ENCODE measurements at regions not wholly inside any gene's neighbourhood (a gene's known extent, or its start where the extent isn't known, plus 50 kb on each side); places are given as distances from the start of the nearest gene placed in this dataset.

- H2AFZ ChIP-seq = no peak overlapping the region
- H4K20me1 ChIP-seq (ENCODE audit: insufficient read depth) = no peaks in the 10 kb centered on the region
- TF ChIP-seq EZH2 (IDR thresholded peaks at IDR 0.05; ENCODE audit: low read depth) (no peak), CTCF (conservative IDR thresholded peaks at IDR 0.05) (no peak)
- no peaks in the 10 kb centered on the region for H3K4me1 ChIP-seq (replicated peaks; ENCODE audit: insufficient read depth)
- no peaks in the 10 kb centered on the region for H3K27me3 ChIP-seq (ENCODE audit: insufficient read depth, low read depth)
- intact Hi-C loops (cut with micrococcal nuclease; ENCODE audit: unreplicated experiment) = no loop called here
- CTCF ChIA-PET = no interaction called here
- no peak for DNase-seq
- H3K4me2 ChIP-seq = no peak overlapping the region
- no peak overlapping the region for H3K4me3 ChIP-seq
- no peaks in the 10 kb centered on the region for H3K9me2 ChIP-seq (ENCODE audit: insufficient read depth)
- H3F3A ChIP-seq (ENCODE audit: insufficient read depth, low read depth) = no peaks in the 10 kb centered on the region
- H3K27ac ChIP-seq = no peak overlapping the region
- no TSS peak for BruUV-seq (replicated peaks)
- no peaks in the 10 kb centered on the region for H3K36me3 ChIP-seq (ENCODE audit: low read depth)
- POLR2A ChIA-PET (ENCODE audit: unreplicated experiment) = no interaction called here
- no peaks in the 10 kb centered on the region for H3K79me2 ChIP-seq (ENCODE audit: low read depth)
- no peaks in the 10 kb centered on the region for H3K9me3 ChIP-seq (ENCODE audit: insufficient read depth, low read depth)
Measured at GRCh38 chr4:136554033-136554432, 978.3 kb downstream of the PCDH18 start.

- no peaks in the 10 kb centered on the region for H4K20me1 ChIP-seq (ENCODE audit: insufficient read depth)
- no TSS peak for BruUV-seq (replicated peaks)
- no peaks in the 10 kb centered on the region for H3K9me2 ChIP-seq (ENCODE audit: insufficient read depth)
- DNase-seq = no peak
- no peak overlapping the region for H3K4me2 ChIP-seq
- H3K27ac ChIP-seq = no peak overlapping the region
- ChIA-PET CTCF (no interaction called here), POLR2A (ENCODE audit: unreplicated experiment) (no interaction called here)
- H2AFZ ChIP-seq = no peak overlapping the region
- no peaks in the 10 kb centered on the region for H3K79me2 ChIP-seq (ENCODE audit: low read depth)
- H3K4me1 ChIP-seq (replicated peaks; ENCODE audit: insufficient read depth) = no peaks in the 10 kb centered on the region
- H3K27me3 ChIP-seq (ENCODE audit: insufficient read depth, low read depth) = no peaks in the 10 kb centered on the region
- intact Hi-C loops (cut with micrococcal nuclease; ENCODE audit: unreplicated experiment) = no loop called here
- no peaks in the 10 kb centered on the region for H3F3A ChIP-seq (ENCODE audit: insufficient read depth, low read depth)
- H3K36me3 ChIP-seq (ENCODE audit: low read depth) = no peaks in the 10 kb centered on the region
- no peak for TF ChIP-seq EZH2 (IDR thresholded peaks at IDR 0.05; ENCODE audit: low read depth)
- no peak for TF ChIP-seq CTCF (conservative IDR thresholded peaks at IDR 0.05)
- no peak overlapping the region for H3K4me3 ChIP-seq
- no peaks in the 10 kb centered on the region for H3K9me3 ChIP-seq (ENCODE audit: insufficient read depth, low read depth)
Measured at GRCh38 chr4:136551753-136552152, 980.5 kb downstream of the PCDH18 start.

GRCh38 chr4:136540747-136541146, 991.5 kb downstream of the PCDH18 start:
- intact Hi-C loops (cut with micrococcal nuclease; ENCODE audit: unreplicated experiment) = no loop called here
- ChIA-PET POLR2A (ENCODE audit: unreplicated experiment) (no interaction called here), CTCF (no interaction called here)
- no peaks in the 10 kb centered on the region for H3K36me3 ChIP-seq (ENCODE audit: low read depth)
- H3K79me2 ChIP-seq (ENCODE audit: low read depth) = no peaks in the 10 kb centered on the region
- no peak overlapping the region for H3K4me3 ChIP-seq
- no peaks in the 10 kb centered on the region for H3K9me2 ChIP-seq (ENCODE audit: insufficient read depth)
- no peaks in the 10 kb centered on the region for H3K27me3 ChIP-seq (ENCODE audit: insufficient read depth, low read depth)
- TF ChIP-seq CTCF (conservative IDR thresholded peaks at IDR 0.05) (no peak), EZH2 (IDR thresholded peaks at IDR 0.05; ENCODE audit: low read depth) (no peak)
- H3F3A ChIP-seq (ENCODE audit: insufficient read depth, low read depth) = no peaks in the 10 kb centered on the region
- no peaks in the 10 kb centered on the region for H4K20me1 ChIP-seq (ENCODE audit: insufficient read depth)
- H3K27ac ChIP-seq = no peak overlapping the region
- H2AFZ ChIP-seq = no peak overlapping the region
- no TSS peak for BruUV-seq (replicated peaks)
- DNase-seq = no peak
- H3K4me1 ChIP-seq (replicated peaks; ENCODE audit: insufficient read depth) = no peaks in the 10 kb centered on the region
- no peak overlapping the region for H3K4me2 ChIP-seq
- H3K9me3 ChIP-seq (ENCODE audit: insufficient read depth, low read depth) = no peaks in the 10 kb centered on the region

All from PC-9 (cell line).